Brain microvascular endothelial cell (primary cell): ENCODE measurements at regions not wholly inside any gene's neighbourhood (a gene's known extent, or its start where the extent isn't known, plus 50 kb on each side); places are given as distances from the start of the nearest gene placed in this dataset.

Source experiments
- DNase-seq: peaks from one replicate; pipeline ENCODE4 v3.0.0-alpha.2; 2020
- H3K27ac ChIP-seq: fragments of 250-450 bp; sonication (Bioruptor Pico); 2 replicates; pipeline ENCODE4 v1.5.1; 2020; ENCODE audit warnings: mild to moderate bottlenecking, moderate library complexity
- H3K27me3 ChIP-seq: fragments of 250-450 bp; sonication (Bioruptor Pico); replicated peaks from 2 replicates; pipeline ENCODE4 v1.5.1; 2020; ENCODE audit warnings: mild to moderate bottlenecking
- H3K36me3 ChIP-seq: fragments of 250-450 bp; sonication (Bioruptor Pico); replicated peaks from 2 replicates; pipeline ENCODE4 v1.5.1; 2020; ENCODE audit warnings: mild to moderate bottlenecking
- H3K4me3 ChIP-seq: 2 replicates; pipeline ENCODE4 v1.5.1; 2011; ENCODE audit warnings: low read depth, mild to moderate bottlenecking, control low read depth, low read length, moderate library complexity
- CTCF ChIP-seq: IDR thresholded peaks from 2 replicates; pipeline ENCODE4 v1.5.1; 2011; ENCODE audit warnings: low read depth, mild to moderate bottlenecking, moderate library complexity, low read length, control low read depth, inconsistent platforms; ENCODE audit errors: missing control alignments
- in situ Hi-C: cut with HindIII; loops from 2 replicates; pipeline ENCODE4 v1.10.0; 2017; ENCODE audit warnings: low sequenced_read_pairs, low pct_ligation_motif_present

GRCh38 chr20:21788082-21788481, 82.6 kb downstream of the PAX1 start:
- H3K27ac ChIP-seq, result no peak overlapping the region
- in situ Hi-C loops, result no loop called here
- no peaks in the 10 kb centered on the region for H3K36me3 ChIP-seq
- no peak overlapping the region for H3K4me3 ChIP-seq
- TF ChIP-seq CTCF, result no peak
- no peaks in the 10 kb centered on the region for H3K27me3 ChIP-seq
- DNase-seq, result no peak

- no peak for DNase-seq
- no peaks in the 10 kb centered on the region for H3K36me3 ChIP-seq
- no peaks in the 10 kb centered on the region for H3K27me3 ChIP-seq
- no peak for TF ChIP-seq CTCF
- H3K4me3 ChIP-seq, result no peak overlapping the region
- in situ Hi-C loops, result no loop called here
- H3K27ac ChIP-seq, result no peak overlapping the region
Measured at GRCh38 chr20:21781446-21782075, 76.1 kb downstream of the PAX1 start.

GRCh38 chr20:21780528-21780927, 75.1 kb downstream of the PAX1 start:
- Histone ChIP-seq H3K27ac (no peak overlapping the region), H3K27me3 (no peaks in the 10 kb centered on the region), H3K4me3 (no peak overlapping the region), H3K36me3 (no peaks in the 10 kb centered on the region)
- no peak for DNase-seq
- in situ Hi-C loops, result no loop called here
- TF ChIP-seq CTCF, result no peak
